H1 (cell line): ENCODE measurements at regions not wholly inside any gene's neighbourhood (a gene's known extent, or its start where the extent isn't known, plus 50 kb on each side); places are given as distances from the start of the nearest gene placed in this dataset.

Experiments used
- CTCF ChIA-PET: fragments of 300-600 bp; sonication (Branson Sonifier 250); formaldehyde crosslinking; loops from one replicate; lab custom pipeline; 2021; ENCODE audit not compliant: partially characterized antibody; lab: Charles Lee
- POLR2A ChIA-PET: fragments of 300-600 bp; sonication (Branson Sonifier 250); formaldehyde crosslinking; loops from one replicate; lab custom pipeline; 2021; ENCODE audit warnings: inconsistent platforms; ENCODE audit not compliant: partially characterized antibody; lab: Charles Lee
- DNase-seq, 2 experiments: peaks; one replicate each; pipeline versions ENCODE4 v3.0.0 to v3.0.0-alpha.2; 2010 to 2022; ENCODE audit warnings: low spot score in 2 of 2, low read depth in 1 of 2, mixed read lengths in 1 of 2
- FAIRE-seq: peaks from 2 replicates; lab custom pipeline; 2011; peaks lifted over from hg19 to GRCh38; lab: Jason Lieb, UNC
- H2AFZ ChIP-seq: 2 replicates; pipeline ENCODE4 v1.8.1; 2012; ENCODE audit warnings: low read length, inconsistent platforms
- H2AK5ac ChIP-seq: 2 replicates; pipeline ENCODE4 v1.6.1; 2013; ENCODE audit warnings: low read depth, low read length
- H2BK120ac ChIP-seq: replicated peaks from 2 replicates; pipeline ENCODE3; 2013; ENCODE audit warnings: low read depth, low read length, inconsistent platforms
- H2BK12ac ChIP-seq: 2 replicates; pipeline ENCODE4 v1.6.1; 2013; ENCODE audit warnings: low read depth, low read length
- H2BK15ac ChIP-seq: 2 replicates; pipeline ENCODE4 v1.6.1; 2013; ENCODE audit warnings: low read length
- H2BK20ac ChIP-seq: 2 replicates; pipeline ENCODE4 v1.6.1; 2013; ENCODE audit warnings: low read length
- H2BK5ac ChIP-seq: 2 replicates; pipeline ENCODE4 v1.6.1; 2013; ENCODE audit warnings: low read depth, low read length
- H3K14ac ChIP-seq: 2 replicates; pipeline ENCODE4 v1.6.1; 2013; ENCODE audit warnings: inconsistent platforms; ENCODE audit not compliant: insufficient read length
- H3K18ac ChIP-seq: 2 replicates; pipeline ENCODE4 v1.6.1; 2013; ENCODE audit warnings: low read length; ENCODE audit errors: extremely low read depth
- H3K23ac ChIP-seq: 2 replicates; pipeline ENCODE4 v1.6.1; 2013; ENCODE audit warnings: inconsistent platforms; ENCODE audit not compliant: insufficient read length
- H3K23me2 ChIP-seq: 2 replicates; pipeline ENCODE4 v1.6.1; 2013; ENCODE audit warnings: low read depth, low read length
- H3K27ac ChIP-seq: 2 replicates; pipeline ENCODE4 v1.6.1; 2011; ENCODE audit warnings: low read depth, low read length, inconsistent platforms
- H3K27me3 ChIP-seq, 4 experiments: replicated peaks in 1 of 4; 1 replicate in 1 of 4; 2 replicates in 3 of 4; pipeline versions ENCODE4 v1.6.1 to v1.8.1; 2011 to 2013; ENCODE audit warnings: low read length in 3 of 4, mild to moderate bottlenecking in 3 of 4, inconsistent platforms in 2 of 4, mixed read lengths in 2 of 4, moderate library complexity in 1 of 4; ENCODE audit not compliant: control insufficient read depth in 3 of 4, insufficient read depth in 3 of 4; ENCODE audit errors: extremely low read depth in 1 of 4
- H3K36me3 ChIP-seq, 4 experiments: 2 replicates each; pipeline versions ENCODE4 v1.6.1 to v1.8.1; 2011 to 2013; ENCODE audit warnings: mild to moderate bottlenecking in 4 of 4, low read length in 3 of 4, moderate library complexity in 2 of 4, control low read depth in 1 of 4, inconsistent platforms in 1 of 4; ENCODE audit not compliant: insufficient read depth in 4 of 4, control insufficient read depth in 2 of 4
- H3K4ac ChIP-seq: replicated peaks from 2 replicates; pipeline ENCODE3; 2013; ENCODE audit warnings: low read length, low read depth, mixed read lengths, inconsistent platforms; ENCODE audit not compliant: insufficient read length
- H3K4me1 ChIP-seq, 4 experiments: replicated peaks in 1 of 4; 1 replicate in 1 of 4; 2 replicates in 3 of 4; pipeline versions ENCODE4 v1.6.1 to v1.8.1; 2011 to 2013; ENCODE audit warnings: low read length in 3 of 4, inconsistent platforms in 2 of 4, mixed read lengths in 1 of 4; ENCODE audit not compliant: insufficient read depth in 4 of 4, control insufficient read depth in 3 of 4
- H3K4me2 ChIP-seq, 2 experiments: 2 replicates each; pipeline versions ENCODE4 v1.6.1 to v1.8.1; 2011 to 2013; ENCODE audit warnings: low read depth in 2 of 2, low read length in 2 of 2, control low read depth in 1 of 2, inconsistent platforms in 1 of 2, mild to moderate bottlenecking in 1 of 2; ENCODE audit not compliant: insufficient read depth in 1 of 2
- H3K4me3 ChIP-seq, 4 experiments: fragments of 200-600, 300-600 bp in 1 of 4; sonication (generic), shearing (Covaris generic), sonication (Bioruptor Twin) in 1 of 4; 2 replicates each; pipeline versions ENCODE4 v1.5.1 to v1.8.1; 2011 to 2016; ENCODE audit warnings: low read length in 4 of 4, low read depth in 3 of 4, control low read depth in 2 of 4, inconsistent platforms in 2 of 4, mild to moderate bottlenecking in 2 of 4, mixed read lengths in 1 of 4, moderate library complexity in 1 of 4; ENCODE audit not compliant: insufficient read depth in 2 of 4; ENCODE audit errors: extremely low read depth in 1 of 4
- H3K56ac ChIP-seq: replicated peaks from 2 replicates; pipeline ENCODE3; 2013; ENCODE audit warnings: low read depth, mild to moderate bottlenecking, mixed read lengths, low read length, inconsistent platforms; ENCODE audit not compliant: insufficient read length
- H3K79me1 ChIP-seq: 2 replicates; pipeline ENCODE4 v1.6.1; 2013; ENCODE audit warnings: low read depth, low read length, control low read depth
- H3K79me2 ChIP-seq, 2 experiments: 2 replicates each; pipeline versions ENCODE4 v1.6.1 to v1.8.1; 2012 to 2013; ENCODE audit warnings: low read length in 2 of 2, mild to moderate bottlenecking in 2 of 2, inconsistent platforms in 1 of 2; ENCODE audit not compliant: insufficient read depth in 2 of 2, control insufficient read depth in 1 of 2
- H3K9ac ChIP-seq, 4 experiments: replicated peaks in 1 of 4; 1 replicate in 1 of 4; 2 replicates in 3 of 4; pipeline versions ENCODE4 v1.6.1 to v1.8.1; 2011 to 2013; ENCODE audit warnings: low read depth in 3 of 4, low read length in 3 of 4, control low read depth in 2 of 4, mild to moderate bottlenecking in 2 of 4, moderate library complexity in 2 of 4, inconsistent platforms in 1 of 4; ENCODE audit errors: extremely low read depth in 1 of 4
- H3K9me3 ChIP-seq, 2 experiments: 2 replicates each; pipeline versions ENCODE4 v1.6.1 to v1.8.1; 2012 to 2013; ENCODE audit warnings: mild to moderate bottlenecking in 2 of 2, moderate library complexity in 2 of 2, control low read depth in 1 of 2, inconsistent platforms in 1 of 2, low read depth in 1 of 2, low read length in 1 of 2, mixed read lengths in 1 of 2; ENCODE audit not compliant: insufficient read depth in 2 of 2
- H4K20me1 ChIP-seq, 2 experiments: replicated peaks in 1 of 2; 2 replicates each; pipeline versions ENCODE3 to v1.8.1; 2011 to 2013; ENCODE audit warnings: inconsistent platforms in 2 of 2, low read length in 2 of 2, mild to moderate bottlenecking in 1 of 2; ENCODE audit not compliant: insufficient read depth in 2 of 2, control insufficient read depth in 1 of 2
- H4K5ac ChIP-seq: 2 replicates; pipeline ENCODE4 v1.6.1; 2013; ENCODE audit warnings: low read length, low read depth, mixed read lengths, inconsistent platforms; ENCODE audit not compliant: insufficient read length
- H4K8ac ChIP-seq: 2 replicates; pipeline ENCODE4 v1.8.0; 2013; ENCODE audit warnings: mild to moderate bottlenecking, moderate library complexity, low read length, inconsistent platforms; ENCODE audit not compliant: insufficient read depth; ENCODE audit errors: extremely low read depth
- H4K91ac ChIP-seq: replicated peaks from 2 replicates; pipeline ENCODE3; 2013; ENCODE audit warnings: low read length, mixed read lengths, inconsistent platforms; ENCODE audit not compliant: insufficient read length
- SUZ12 ChIP-seq: fragments of 200-600 bp; sonication (generic); IDR thresholded peaks from 2 replicates; pipeline ENCODE4 v1.6.1; 2012; ENCODE audit warnings: mild to moderate bottlenecking, inconsistent platforms, low read length, moderate library complexity, mixed read lengths
- WGBS, 2 experiments: shearing (Covaris generic) in 1 of 2; methylation state at CpG; one replicate each; pipeline versions ENCODE4 v1.1.6 to v1.1.7; 2013 to 2015; ENCODE audit warnings: low lambda C conversion rate in 2 of 2, mixed read lengths in 2 of 2, inconsistent platforms in 1 of 2, low coverage in 1 of 2, missing lambda C conversion rate in 1 of 2; ENCODE audit not compliant: insufficient replicate concordance in 2 of 2, insufficient coverage in 1 of 2, insufficient read length in 1 of 2; ENCODE audit errors: extremely low coverage in 1 of 2, missing lambda C conversion rate in 1 of 2; 5-methylcytosine and 5-hydroxymethylcytosine counted together

DNA sequence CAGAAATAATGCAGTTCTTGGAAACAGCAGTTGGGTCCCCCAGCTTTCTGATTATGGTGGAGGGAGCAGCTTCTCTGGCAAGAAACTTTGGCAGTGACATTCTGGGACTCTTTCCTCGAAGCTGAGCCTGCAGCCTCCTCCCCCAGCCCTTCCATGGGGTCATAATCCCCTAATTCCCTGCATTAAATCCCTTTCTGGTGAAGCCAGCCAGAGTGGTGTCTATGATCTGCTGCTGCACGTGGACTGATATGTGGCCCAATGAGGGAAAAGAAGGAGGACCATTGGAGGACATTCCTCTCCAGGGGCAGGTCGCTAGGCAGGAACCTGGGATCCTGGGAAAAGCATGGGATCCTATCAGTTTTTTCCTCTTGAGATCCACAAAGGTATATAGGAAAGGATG is 470.5 kb downstream of the RPS24 start:
- no peak for FAIRE-seq
- H2BK5ac ChIP-seq = no peak overlapping the region
- H3K9ac ChIP-seq = no peak overlapping the region
- no peak overlapping the region for H3K18ac ChIP-seq
- no peaks in the 10 kb centered on the region for H3K79me2 ChIP-seq
- no peaks in the 10 kb centered on the region for H3K23me2 ChIP-seq
- H3K4me1 ChIP-seq = no peaks in the 10 kb centered on the region
- H3K4ac ChIP-seq = no peak overlapping the region
- no peak overlapping the region for H3K4me3 ChIP-seq
- H3K14ac ChIP-seq = no peak overlapping the region
- no peak overlapping the region for H2AFZ ChIP-seq
- 77% methylated on average over 3 of the region's 3 CpGs; no CpG with 5 or more reads in 1 of the 2 experiments for WGBS, 2 experiments
- H3K23ac ChIP-seq = no peak overlapping the region
- H3K9me3 ChIP-seq = peaks cover 0 to 3% of the 10 kb centered on the region in 2 experiments; a peak in 1 of 4 replicates
- H3K36me3 ChIP-seq = no peaks in the 10 kb centered on the region
- H3K79me1 ChIP-seq = no peaks in the 10 kb centered on the region
- H2BK120ac ChIP-seq = no peak overlapping the region
- no peak for DNase-seq
- H3K56ac ChIP-seq = no peak overlapping the region
- H2BK12ac ChIP-seq = no peak overlapping the region
- TF ChIP-seq SUZ12 = no peak
- ChIA-PET POLR2A (no interaction called here), CTCF (interaction anchor here (0.6 to 0.8 kb wide), 2 partner anchors 162 to 202 kb away, joined by 3 read pairs; no protein-coding TSS in a partner anchor)
- H4K91ac ChIP-seq = no peak overlapping the region
- no peaks in the 10 kb centered on the region for H4K20me1 ChIP-seq
- no peak overlapping the region for H4K8ac ChIP-seq
- H2BK15ac ChIP-seq = no peak overlapping the region
- no peak overlapping the region for H4K5ac ChIP-seq
- H3K27me3 ChIP-seq = no peaks in the 10 kb centered on the region
- H2BK20ac ChIP-seq = no peak overlapping the region
- no peak overlapping the region for H3K27ac ChIP-seq
- H3K4me2 ChIP-seq = no peak overlapping the region
- no peak overlapping the region for H2AK5ac ChIP-seq
